ENCODE measurements at regions not wholly inside any gene's neighbourhood (a gene's known extent, or its start where the extent isn't known, plus 50 kb on each side); places are given as distances from the start of the nearest gene placed in this dataset.

- TF ChIP-seq POLR2A (IDR thresholded peaks at IDR 0.05) (no peak), CTCF (IDR thresholded peaks at IDR 0.05) (no peak)
Measured at GRCh38 chr3:105166893-105167292, 199.8 kb upstream of the ALCAM start.
